Choroid plexus epithelial cell (primary cell): ENCODE measurements at regions not wholly inside any gene's neighbourhood (a gene's known extent, or its start where the extent isn't known, plus 50 kb on each side); places are given as distances from the start of the nearest gene placed in this dataset.

Source experiments
- DNase-seq: peaks from one replicate; pipeline ENCODE4 v3.0.0-alpha.2; 2010; ENCODE audit warnings: low read depth
- H3K4me3 ChIP-seq: 2 replicates; pipeline ENCODE4 v1.5.1; 2011; ENCODE audit warnings: low read depth, mild to moderate bottlenecking, control low read depth, low read length, moderate library complexity
- CTCF ChIP-seq: conservative IDR thresholded peaks from 2 replicates; pipeline ENCODE4 v1.5.1; 2011; ENCODE audit warnings: low read depth, mild to moderate bottlenecking, control low read depth, inconsistent platforms, low read length, moderate library complexity

DNA sequence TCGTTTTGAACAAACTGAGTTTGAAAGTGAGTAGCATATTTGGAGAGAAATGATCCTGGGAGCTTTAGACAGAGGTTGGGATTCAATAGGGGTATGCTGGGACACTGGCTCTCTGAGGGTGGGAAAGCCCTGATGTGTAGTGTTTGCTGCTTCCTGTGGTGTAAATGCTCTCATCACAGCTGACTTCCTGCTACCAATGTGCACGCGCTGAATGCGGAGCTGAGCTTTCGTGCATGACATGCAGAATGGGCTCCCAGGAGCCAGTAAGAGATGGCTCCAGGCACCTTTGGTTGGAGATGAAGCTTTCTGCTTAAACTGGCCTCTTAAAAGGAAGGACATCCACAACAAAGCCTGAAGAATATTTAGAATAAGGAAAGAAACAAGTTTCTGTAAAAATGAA is 224.1 kb upstream of the CCDC150 start:
- DNase-seq = no peak
- no peak for TF ChIP-seq CTCF

GRCh38 chr2:196420143-196420542 is 219.4 kb upstream of the CCDC150 start:
- no peak for TF ChIP-seq CTCF
- no peak overlapping the region for H3K4me3 ChIP-seq
- DNase-seq = no peak

More for the DNA sequence above, 224.1 kb upstream of the CCDC150 start:
- H3K4me3 ChIP-seq = no peak overlapping the region

GRCh38 chr2:196421880-196422279 is 217.6 kb upstream of the CCDC150 start:
- DNase-seq = no peak

GRCh38 chr2:196422361-196422760 is 217.2 kb upstream of the CCDC150 start:
- no peak overlapping the region for H3K4me3 ChIP-seq
- no peak for DNase-seq
- no peak for TF ChIP-seq CTCF

More at GRCh38 chr2:196421880-196422279, 217.6 kb upstream of the CCDC150 start:
- no peak for TF ChIP-seq CTCF
- H3K4me3 ChIP-seq = no peak overlapping the region

GRCh38 chr2:196426122-196426521 is 213.4 kb upstream of the CCDC150 start:
- DNase-seq = no peak
- TF ChIP-seq CTCF = no peak
- no peak overlapping the region for H3K4me3 ChIP-seq

- no peak overlapping the region for H3K4me3 ChIP-seq
- DNase-seq = peak; percentile 4
- no peak for TF ChIP-seq CTCF
Observed at GRCh38 chr2:196427986-196428634, 211.4 kb upstream of the CCDC150 start.

GRCh38 chr2:196431076-196431475 is 208.4 kb upstream of the CCDC150 start:
- H3K4me3 ChIP-seq = no peak overlapping the region
- TF ChIP-seq CTCF = no peak
- peak; percentile 25 for DNase-seq
